ENCODE measurements at regions not wholly inside any gene's neighbourhood (a gene's known extent, or its start where the extent isn't known, plus 50 kb on each side); places are given as distances from the start of the nearest gene placed in this dataset.

DNA sequence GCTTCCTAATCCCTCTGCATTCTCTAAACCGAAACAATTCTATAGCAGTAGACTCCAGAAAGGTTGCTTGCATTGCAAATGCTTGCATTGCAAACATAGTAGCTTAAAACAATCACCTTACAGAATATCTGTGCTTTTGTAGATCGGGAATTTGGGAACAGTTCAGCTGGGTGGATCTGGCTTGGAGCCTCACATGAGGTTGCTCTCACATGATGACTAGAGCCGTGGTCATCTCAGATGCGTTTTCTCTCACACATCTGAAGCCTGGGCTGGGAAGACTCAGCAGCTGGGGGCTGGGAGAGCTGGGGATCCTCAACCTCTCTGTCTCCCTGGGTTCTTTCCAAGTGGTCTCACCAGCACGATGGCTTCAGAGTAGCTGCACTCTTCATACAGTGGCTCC is 127.8 kb downstream of the MSX2 start:
- no peak for DNase-seq (ENCODE audit: low spot score)
- TF ChIP-seq, protein P1, sequence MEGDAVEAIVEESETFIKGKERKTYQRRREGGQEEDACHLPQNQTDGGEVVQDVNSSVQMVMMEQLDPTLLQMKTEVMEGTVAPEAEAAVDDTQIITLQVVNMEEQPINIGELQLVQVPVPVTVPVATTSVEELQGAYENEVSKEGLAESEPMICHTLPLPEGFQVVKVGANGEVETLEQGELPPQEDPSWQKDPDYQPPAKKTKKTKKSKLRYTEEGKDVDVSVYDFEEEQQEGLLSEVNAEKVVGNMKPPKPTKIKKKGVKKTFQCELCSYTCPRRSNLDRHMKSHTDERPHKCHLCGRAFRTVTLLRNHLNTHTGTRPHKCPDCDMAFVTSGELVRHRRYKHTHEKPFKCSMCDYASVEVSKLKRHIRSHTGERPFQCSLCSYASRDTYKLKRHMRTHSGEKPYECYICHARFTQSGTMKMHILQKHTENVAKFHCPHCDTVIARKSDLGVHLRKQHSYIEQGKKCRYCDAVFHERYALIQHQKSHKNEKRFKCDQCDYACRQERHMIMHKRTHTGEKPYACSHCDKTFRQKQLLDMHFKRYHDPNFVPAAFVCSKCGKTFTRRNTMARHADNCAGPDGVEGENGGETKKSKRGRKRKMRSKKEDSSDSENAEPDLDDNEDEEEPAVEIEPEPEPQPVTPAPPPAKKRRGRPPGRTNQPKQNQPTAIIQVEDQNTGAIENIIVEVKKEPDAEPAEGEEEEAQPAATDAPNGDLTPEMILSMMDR (IDR thresholded peaks at IDR 0.05) = no peak
- H3K27me3 ChIP-seq = no peaks in the 10 kb centered on the region
- H3K36me3 ChIP-seq = no peaks in the 10 kb centered on the region
- H3K9me3 ChIP-seq = no peaks in the 10 kb centered on the region
- H3K4me3 ChIP-seq = no peak overlapping the region
- no peak overlapping the region for H3K27ac ChIP-seq
- H3K4me1 ChIP-seq = no peaks in the 10 kb centered on the region

DNA sequence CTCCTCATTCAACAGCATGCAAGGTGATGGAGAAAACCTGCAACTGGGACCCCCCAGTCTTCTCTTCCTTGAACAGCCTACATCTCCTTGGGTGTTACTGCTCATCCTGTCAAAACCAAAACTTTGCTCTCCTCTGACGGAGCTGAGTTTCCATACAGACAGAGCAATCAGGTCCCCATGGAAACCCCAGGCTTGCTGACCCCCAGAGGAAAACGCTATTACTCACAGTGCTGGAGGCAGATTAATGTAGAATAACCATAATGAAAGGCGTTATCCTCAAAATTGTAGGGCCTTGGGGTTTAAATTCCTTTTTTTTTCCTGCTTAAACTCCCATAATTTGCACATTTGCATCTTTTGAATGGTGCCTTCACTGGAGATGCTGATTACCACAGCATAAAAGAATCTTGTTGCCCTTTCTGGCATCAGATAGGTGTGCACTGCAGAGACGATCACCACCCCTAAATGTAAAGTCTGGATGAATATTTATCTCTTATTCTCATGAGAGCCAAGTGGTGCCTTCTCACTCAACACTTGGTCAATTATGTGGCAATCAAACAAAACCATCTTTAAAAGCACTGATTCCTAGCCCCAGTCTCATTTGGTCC is 126.3 kb downstream of the MSX2 start:
- H3K9me3 ChIP-seq = no peaks in the 10 kb centered on the region
- DNase-seq (ENCODE audit: low spot score) = no peak

DNA sequence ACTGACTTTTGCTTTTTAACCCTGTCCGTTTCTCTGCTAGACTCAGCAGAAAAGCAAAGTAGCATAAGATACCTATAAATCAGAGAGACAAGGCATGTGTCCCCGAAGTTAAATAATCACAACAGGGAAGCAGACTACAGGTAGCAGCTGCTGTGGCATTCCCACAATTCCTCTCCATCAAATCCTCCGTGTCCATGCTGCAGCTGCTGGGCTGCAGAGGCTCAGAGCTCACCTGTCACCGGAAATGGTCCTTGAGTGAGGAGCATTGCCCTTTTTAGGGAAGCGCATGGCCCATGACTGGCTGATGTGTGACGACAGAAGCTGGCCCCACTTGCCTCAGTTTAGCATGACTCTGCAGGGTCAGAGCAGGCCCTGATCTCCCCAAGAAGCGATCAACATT is 125.0 kb downstream of the MSX2 start:
- TF ChIP-seq, protein P1 (IDR thresholded peaks at IDR 0.05) = no peak
- Histone ChIP-seq H3K27ac (no peak overlapping the region), H3K4me3 (no peak overlapping the region), H3K36me3 (no peaks in the 10 kb centered on the region), H3K4me1 (no peaks in the 10 kb centered on the region), H3K9me3 (no peaks in the 10 kb centered on the region), H3K27me3 (no peaks in the 10 kb centered on the region)
- DNase-seq (ENCODE audit: low spot score) = no peak

More for the DNA sequence above, 126.3 kb downstream of the MSX2 start:
- H3K4me3 ChIP-seq = no peak overlapping the region
- no peaks in the 10 kb centered on the region for H3K27me3 ChIP-seq
- H3K36me3 ChIP-seq = no peaks in the 10 kb centered on the region
- no peak overlapping the region for H3K27ac ChIP-seq
- H3K4me1 ChIP-seq = no peaks in the 10 kb centered on the region
- TF ChIP-seq, protein P1 (IDR thresholded peaks at IDR 0.05) = no peak

DNA sequence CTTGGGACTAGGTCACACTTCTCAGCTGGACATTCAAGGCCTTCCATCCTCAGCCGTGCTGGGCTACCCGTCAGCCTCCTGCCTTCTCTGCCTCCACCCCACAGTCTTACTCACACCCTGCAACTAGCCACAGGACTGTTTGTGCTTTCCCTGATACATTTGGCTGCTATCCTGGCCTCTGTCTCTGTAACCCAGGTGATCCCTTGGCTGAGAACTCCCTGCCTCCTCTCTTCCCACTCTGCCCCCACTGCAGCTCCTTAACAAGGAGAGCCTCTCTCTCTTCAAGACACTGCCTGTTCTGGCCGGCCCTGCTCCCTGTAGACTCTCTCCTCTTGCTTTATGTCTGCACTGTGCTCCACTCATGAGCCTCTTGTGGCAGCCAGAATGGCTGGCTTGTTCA is 120.6 kb downstream of the MSX2 start:
- Histone ChIP-seq H3K4me1 (no peaks in the 10 kb centered on the region), H3K27ac (no peak overlapping the region), H3K27me3 (no peaks in the 10 kb centered on the region), H3K36me3 (no peaks in the 10 kb centered on the region), H3K4me3 (no peak overlapping the region), H3K9me3 (no peaks in the 10 kb centered on the region)
- TF ChIP-seq, protein P1 (IDR thresholded peaks at IDR 0.05) = no peak
- DNase-seq (ENCODE audit: low spot score) = no peak

DNA sequence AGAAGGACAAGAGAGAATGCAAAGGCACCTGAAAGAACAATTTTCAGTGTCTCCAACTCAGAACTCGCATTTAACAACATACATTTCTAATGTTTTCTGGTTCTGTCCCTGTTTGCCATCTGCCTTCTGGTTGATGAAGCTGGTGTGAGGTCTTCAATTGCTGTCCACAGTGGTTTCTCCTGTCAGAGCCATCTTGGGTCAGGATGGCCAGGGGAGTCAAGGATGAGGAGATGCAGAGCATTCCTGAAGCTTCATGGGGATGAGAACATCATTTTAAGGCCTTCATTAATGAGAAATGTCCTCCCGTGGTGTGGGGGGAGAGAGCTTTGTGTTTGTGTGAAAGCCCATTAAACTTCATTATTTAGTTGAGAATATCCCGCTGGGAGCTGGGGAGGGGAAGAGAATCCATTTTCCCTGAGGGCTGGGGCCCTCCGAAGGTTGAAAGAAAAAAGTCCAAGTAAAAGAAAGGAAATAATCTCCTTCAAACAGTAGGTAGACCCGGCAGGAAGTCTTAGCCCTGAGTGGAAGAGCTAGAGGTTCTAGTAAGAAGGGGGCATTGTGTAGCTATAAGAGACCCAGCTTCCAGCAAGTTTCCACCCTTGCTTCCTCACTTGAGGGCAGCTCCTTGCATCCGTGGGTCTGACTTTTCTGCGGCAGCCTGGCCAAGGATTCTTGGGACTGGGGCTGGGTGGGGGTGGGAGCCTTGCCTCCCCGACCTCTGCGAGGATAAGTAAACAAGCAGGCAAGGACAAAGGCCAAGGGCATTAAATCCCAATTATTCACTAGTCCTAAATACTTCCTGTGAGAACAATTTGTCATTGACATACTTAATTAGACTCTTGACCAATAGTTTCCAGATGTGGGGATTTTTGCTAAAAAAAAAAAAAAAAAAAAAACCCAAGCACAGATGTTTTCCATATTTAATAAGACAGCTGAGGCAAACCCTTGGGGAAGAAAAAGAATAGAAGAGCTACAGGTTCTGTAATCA is 119.2 kb downstream of the MSX2 start:
- Histone ChIP-seq H3K27me3 (no peaks in the 10 kb centered on the region), H3K4me3 (no peak overlapping the region), H3K36me3 (no peaks in the 10 kb centered on the region), H3K9me3 (no peaks in the 10 kb centered on the region), H3K4me1 (no peaks in the 10 kb centered on the region), H3K27ac (no peak overlapping the region)
- no peak for DNase-seq (ENCODE audit: low spot score)
- TF ChIP-seq, protein P1 (IDR thresholded peaks at IDR 0.05) = no peak
